ENCODE measurements at regions not wholly inside any gene's neighbourhood (a gene's known extent, or its start where the extent isn't known, plus 50 kb on each side); places are given as distances from the start of the nearest gene placed in this dataset.

- H3K9ac ChIP-seq (ENCODE audit: low read length) = no peak overlapping the region
- no peaks in the 10 kb centered on the region for H3K9me2 ChIP-seq (replicated peaks; ENCODE audit: insufficient read depth, low read length)
- no peak overlapping the region for H3K4me2 ChIP-seq (ENCODE audit: low read depth, low read length, poor library complexity, severe bottlenecking)
- no peak overlapping the region for H3K27ac ChIP-seq (ENCODE audit: low read depth, low read length)
- no peak overlapping the region for H3K4me3 ChIP-seq (ENCODE audit: insufficient read depth, low read length, poor library complexity, severe bottlenecking)
- H3K9me3 ChIP-seq (ENCODE audit: insufficient read depth, low read length) = no peaks in the 10 kb centered on the region
- no peak for TF ChIP-seq CTCF (IDR thresholded peaks at IDR 0.05; ENCODE audit: insufficient read depth, low read length, poor library complexity, severe bottlenecking)
- no peak for TF ChIP-seq EZH2phosphoT487 (conservative IDR thresholded peaks at IDR 0.05; ENCODE audit: low read length)
- no peaks in the 10 kb centered on the region for H3K36me3 ChIP-seq (ENCODE audit: low read length)
- no peaks in the 10 kb centered on the region for H3K27me3 ChIP-seq (ENCODE audit: low read length)
- no peaks in the 10 kb centered on the region for H4K20me1 ChIP-seq (ENCODE audit: low read depth, low read length)
- H3K79me2 ChIP-seq (ENCODE audit: insufficient read depth, low read length) = no peaks in the 10 kb centered on the region
- H3F3A ChIP-seq (ENCODE audit: insufficient read depth) = no peaks in the 10 kb centered on the region
- H2AFZ ChIP-seq (ENCODE audit: low read depth, low read length, severe bottlenecking) = no peak overlapping the region
Measured at GRCh38 chr16:5487728-5488127, 390.1 kb upstream of the EEF2KMT start.

- no peak for TF ChIP-seq CTCF (IDR thresholded peaks at IDR 0.05; ENCODE audit: insufficient read depth, low read length, poor library complexity, severe bottlenecking)
- no peak for TF ChIP-seq EZH2phosphoT487 (conservative IDR thresholded peaks at IDR 0.05; ENCODE audit: low read length)
- H3K4me3 ChIP-seq (ENCODE audit: insufficient read depth, low read length, poor library complexity, severe bottlenecking) = no peak overlapping the region
- no peak overlapping the region for H3K9ac ChIP-seq (ENCODE audit: low read length)
- H3K9me3 ChIP-seq (ENCODE audit: insufficient read depth, low read length) = no peaks in the 10 kb centered on the region
- H3K27ac ChIP-seq (ENCODE audit: low read depth, low read length) = no peak overlapping the region
- no peaks in the 10 kb centered on the region for H3K79me2 ChIP-seq (ENCODE audit: insufficient read depth, low read length)
- no peak overlapping the region for H3K4me2 ChIP-seq (ENCODE audit: low read depth, low read length, poor library complexity, severe bottlenecking)
- no peaks in the 10 kb centered on the region for H3F3A ChIP-seq (ENCODE audit: insufficient read depth)
- no peaks in the 10 kb centered on the region for H3K36me3 ChIP-seq (ENCODE audit: low read length)
- H2AFZ ChIP-seq (ENCODE audit: low read depth, low read length, severe bottlenecking) = no peak overlapping the region
- H3K9me2 ChIP-seq (replicated peaks; ENCODE audit: insufficient read depth, low read length) = no peaks in the 10 kb centered on the region
- H4K20me1 ChIP-seq (ENCODE audit: low read depth, low read length) = no peaks in the 10 kb centered on the region
- H3K27me3 ChIP-seq (ENCODE audit: low read length) = no peaks in the 10 kb centered on the region
Measured at GRCh38 chr16:5482256-5482655, 384.7 kb upstream of the EEF2KMT start.

GRCh38 chr16:5480431-5481195 lies 383.0 kb upstream of the EEF2KMT start:
- H4K20me1 ChIP-seq (ENCODE audit: low read depth, low read length) = no peaks in the 10 kb centered on the region
- no peaks in the 10 kb centered on the region for H3F3A ChIP-seq (ENCODE audit: insufficient read depth)
- no peaks in the 10 kb centered on the region for H3K36me3 ChIP-seq (ENCODE audit: low read length)
- H3K79me2 ChIP-seq (ENCODE audit: insufficient read depth, low read length) = no peaks in the 10 kb centered on the region
- no peaks in the 10 kb centered on the region for H3K9me3 ChIP-seq (ENCODE audit: insufficient read depth, low read length)
- H3K27me3 ChIP-seq (ENCODE audit: low read length) = no peaks in the 10 kb centered on the region
- TF ChIP-seq EZH2phosphoT487 (conservative IDR thresholded peaks at IDR 0.05; ENCODE audit: low read length) (no peak), CTCF (IDR thresholded peaks at IDR 0.05; ENCODE audit: insufficient read depth, low read length, poor library complexity, severe bottlenecking) (no peak)
- H3K9me2 ChIP-seq (replicated peaks; ENCODE audit: insufficient read depth, low read length) = no peaks in the 10 kb centered on the region
- H3K4me2 ChIP-seq (ENCODE audit: low read depth, low read length, poor library complexity, severe bottlenecking) = no peak overlapping the region
- H3K27ac ChIP-seq (ENCODE audit: low read depth, low read length) = no peak overlapping the region
- no peak overlapping the region for H3K9ac ChIP-seq (ENCODE audit: low read length)
- H3K4me3 ChIP-seq (ENCODE audit: insufficient read depth, low read length, poor library complexity, severe bottlenecking) = no peak overlapping the region
- no peak overlapping the region for H2AFZ ChIP-seq (ENCODE audit: low read depth, low read length, severe bottlenecking)

All from SU-DHL-6 (cell line).